GM12865 (cell line): ENCODE measurements at regions not wholly inside any gene's neighbourhood (a gene's known extent, or its start where the extent isn't known, plus 50 kb on each side); places are given as distances from the start of the nearest gene placed in this dataset.

Source experiments
- DNase-seq: peaks from one replicate; pipeline ENCODE4 v3.0.0; 2010; ENCODE audit warnings: low read depth
- H3K4me3 ChIP-seq: 2 replicates; pipeline ENCODE4 v1.5.1; 2011; ENCODE audit warnings: mild to moderate bottlenecking, low read depth, low read length, control low read depth
- CTCF ChIP-seq: IDR thresholded peaks from 2 replicates; pipeline ENCODE4 v1.5.1; 2011; ENCODE audit warnings: low read length, control low read depth, low read depth, inconsistent platforms; ENCODE audit not compliant: insufficient read depth; ENCODE audit errors: missing control alignments

- DNase-seq = no peak
- no peak for TF ChIP-seq CTCF
- peak overlapping the region; percentile 22; the same call in 1 of the 2 replicates for H3K4me3 ChIP-seq
Observed at GRCh38 chr1:201648066-201648906, 109.4 kb downstream of the NAV1 start.

GRCh38 chr1:201648907-201649721, 110.2 kb downstream of the NAV1 start:
- no peak overlapping the region for H3K4me3 ChIP-seq
- DNase-seq = no peak
- TF ChIP-seq CTCF = no peak

- H3K4me3 ChIP-seq = no peak overlapping the region
- no peak for DNase-seq
- TF ChIP-seq CTCF = no peak
Observed at GRCh38 chr1:201649761-201650622, 111.1 kb downstream of the NAV1 start.

GRCh38 chr1:201650623-201650933, 111.7 kb downstream of the NAV1 start:
- no peak overlapping the region for H3K4me3 ChIP-seq

GRCh38 chr1:201652181-201652580, 113.3 kb downstream of the NAV1 start:
- no peak overlapping the region for H3K4me3 ChIP-seq
- no peak for DNase-seq
- TF ChIP-seq CTCF = no peak

More at GRCh38 chr1:201650623-201650933, 111.7 kb downstream of the NAV1 start:
- no peak for DNase-seq
- TF ChIP-seq CTCF = no peak

- no peak for TF ChIP-seq CTCF
- peak; percentile 21 for DNase-seq
- no peak overlapping the region for H3K4me3 ChIP-seq
Observed at GRCh38 chr1:201653233-201653632, 114.3 kb downstream of the NAV1 start.
